Keratinocyte (primary cell): ENCODE measurements at regions not wholly inside any gene's neighbourhood (a gene's known extent, or its start where the extent isn't known, plus 50 kb on each side); places are given as distances from the start of the nearest gene placed in this dataset.

Source experiments
- EZH2 ChIP-seq: IDR thresholded peaks from one replicate; pipeline ENCODE4 v1.6.1; 2012; ENCODE audit warnings: inconsistent platforms, mild to moderate bottlenecking, low read length, moderate library complexity
- TF ChIP-seq, protein P1 (sequence below), 3 experiments: IDR thresholded peaks in 1 of 3; conservative IDR thresholded peaks in 1 of 3; optimal IDR thresholded peaks in 1 of 3; 2 replicates in 2 of 3; 3 replicates in 1 of 3; pipeline versions ENCODE3 to v1.5.1; 2011; ENCODE audit warnings: low read length in 3 of 3, mild to moderate bottlenecking in 3 of 3, moderate library complexity in 2 of 3, control low read depth in 1 of 3, inconsistent platforms in 1 of 3; ENCODE audit not compliant: insufficient read depth in 2 of 3; ENCODE audit errors: extremely low read depth in 1 of 3

DNA sequence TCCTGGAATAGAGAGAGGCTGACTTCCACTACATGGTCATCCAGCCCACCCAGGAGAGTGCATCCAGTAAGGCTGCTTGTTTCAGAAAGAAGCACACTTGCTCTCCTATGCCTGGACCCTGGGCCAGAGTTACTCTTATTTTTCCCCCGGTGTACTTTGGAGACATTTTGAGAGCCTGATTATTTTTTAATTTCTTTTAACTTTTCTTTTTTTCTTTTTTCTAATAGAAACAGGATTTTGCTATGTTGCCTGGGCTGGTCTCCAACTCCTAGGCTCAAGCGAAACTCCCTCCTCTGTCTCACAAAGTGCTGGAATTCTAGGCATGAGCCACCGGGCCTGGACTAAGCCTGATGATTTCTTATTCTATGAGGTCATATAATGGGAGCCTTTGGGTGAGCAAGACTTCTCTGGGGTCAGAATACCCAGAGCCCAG lies 62.2 kb downstream of the RPL37A start:
- TF ChIP-seq, protein P1, sequence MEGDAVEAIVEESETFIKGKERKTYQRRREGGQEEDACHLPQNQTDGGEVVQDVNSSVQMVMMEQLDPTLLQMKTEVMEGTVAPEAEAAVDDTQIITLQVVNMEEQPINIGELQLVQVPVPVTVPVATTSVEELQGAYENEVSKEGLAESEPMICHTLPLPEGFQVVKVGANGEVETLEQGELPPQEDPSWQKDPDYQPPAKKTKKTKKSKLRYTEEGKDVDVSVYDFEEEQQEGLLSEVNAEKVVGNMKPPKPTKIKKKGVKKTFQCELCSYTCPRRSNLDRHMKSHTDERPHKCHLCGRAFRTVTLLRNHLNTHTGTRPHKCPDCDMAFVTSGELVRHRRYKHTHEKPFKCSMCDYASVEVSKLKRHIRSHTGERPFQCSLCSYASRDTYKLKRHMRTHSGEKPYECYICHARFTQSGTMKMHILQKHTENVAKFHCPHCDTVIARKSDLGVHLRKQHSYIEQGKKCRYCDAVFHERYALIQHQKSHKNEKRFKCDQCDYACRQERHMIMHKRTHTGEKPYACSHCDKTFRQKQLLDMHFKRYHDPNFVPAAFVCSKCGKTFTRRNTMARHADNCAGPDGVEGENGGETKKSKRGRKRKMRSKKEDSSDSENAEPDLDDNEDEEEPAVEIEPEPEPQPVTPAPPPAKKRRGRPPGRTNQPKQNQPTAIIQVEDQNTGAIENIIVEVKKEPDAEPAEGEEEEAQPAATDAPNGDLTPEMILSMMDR (optimal IDR thresholded peaks at IDR 0.05 in 1 of 3, IDR thresholded peaks at IDR 0.05 in 1 of 3, conservative IDR thresholded peaks at IDR 0.05 in 1 of 3; ENCODE audit: extremely low read depth in 1 of 3, insufficient read depth in 2 of 3, low read length in 3 of 3): no peak
- TF ChIP-seq EZH2: no peak
